MCF 10A (cell line): ENCODE measurements at regions not wholly inside any gene's neighbourhood (a gene's known extent, or its start where the extent isn't known, plus 50 kb on each side); places are given as distances from the start of the nearest gene placed in this dataset.

Experiments
- BruUV-seq: library from RNA; stranded (reverse); fragments of 400-500 nt; replicated peaks from 2 replicates; lab custom pipeline; 2021; lab: Mats Ljungman, UMichigan
- CTCF ChIA-PET: fragments of 300-600 bp; sonication (Branson Sonifier 250); formaldehyde crosslinking; extraction: SDS; loops from one replicate; lab custom pipeline; 2021; ENCODE audit warnings: antibody characterized with exemption, inconsistent platforms; lab: Yijun Ruan, JAX
- POLR2A ChIA-PET: fragments of 300-600, 350-650 bp; sonication (Branson Sonifier 250); formaldehyde crosslinking; extraction: SDS; loops from one replicate; lab custom pipeline; 2020; ENCODE audit warnings: antibody characterized with exemption, inconsistent platforms; lab: Yijun Ruan, JAX
- DNase-seq: peaks from one replicate; pipeline ENCODE4 v3.0.0-alpha.2; 2018; ENCODE audit not compliant: unreplicated experiment
- H3K27ac Mint-ChIP-seq: one replicate; pipeline ENCODE4 v1.8.0; 2022; ENCODE audit warnings: mild to moderate bottlenecking, low read depth, mixed read lengths; ENCODE audit not compliant: unreplicated experiment
- H3K27me3 Mint-ChIP-seq: one replicate; pipeline ENCODE4 v1.8.0; 2022; ENCODE audit warnings: mixed read lengths; ENCODE audit not compliant: insufficient read depth, unreplicated experiment
- H3K36me3 Mint-ChIP-seq: one replicate; pipeline ENCODE4 v1.8.0; 2022; ENCODE audit warnings: mild to moderate bottlenecking, moderate library complexity, mixed read lengths; ENCODE audit not compliant: insufficient read depth, unreplicated experiment
- H3K4me1 Mint-ChIP-seq: one replicate; pipeline ENCODE4 v1.8.0; 2022; ENCODE audit warnings: mixed read lengths; ENCODE audit not compliant: insufficient read depth, unreplicated experiment
- H3K4me3 Mint-ChIP-seq: one replicate; pipeline ENCODE4 v1.8.0; 2022; ENCODE audit warnings: mild to moderate bottlenecking, moderate library complexity, mixed read lengths; ENCODE audit not compliant: unreplicated experiment
- H3K9me3 Mint-ChIP-seq: one replicate; pipeline ENCODE4 v1.8.0; 2022; ENCODE audit warnings: mixed read lengths; ENCODE audit not compliant: unreplicated experiment
- CTCF ChIP-seq: fragments of 200-600 bp; IDR thresholded peaks from one replicate; pipeline ENCODE4 v1.8.0; 2022; ENCODE audit warnings: antibody characterized with exemption, mild to moderate bottlenecking; ENCODE audit not compliant: unreplicated experiment
- intact Hi-C: fragments of 100-400 bp; cut with micrococcal nuclease; formaldehyde crosslinking; loops from 2 replicates; pipeline ENCODE4 v1.14.1; 2022

- Mint-ChIP-seq H3K27me3 (no peaks in the 10 kb centered on the region), H3K4me3 (no peak overlapping the region), H3K36me3 (no peaks in the 10 kb centered on the region), H3K9me3 (no peaks in the 10 kb centered on the region), H3K4me1 (no peaks in the 10 kb centered on the region), H3K27ac (no peak overlapping the region)
- ChIA-PET CTCF (no interaction called here), POLR2A (no interaction called here)
- no TSS peak for BruUV-seq
- no peak for TF ChIP-seq CTCF
- no peak for DNase-seq
- intact Hi-C loops, result no loop called here
These were observed 466.4 kb upstream of the IL12A start for GRCh38 chr3:159522276-159522675.

- intact Hi-C loops, result no loop called here
- no peak for DNase-seq
- Mint-ChIP-seq H3K36me3 (no peaks in the 10 kb centered on the region), H3K9me3 (no peaks in the 10 kb centered on the region), H3K27me3 (peaks cover 11% of the 10 kb centered on the region), H3K4me1 (no peaks in the 10 kb centered on the region), H3K4me3 (no peak overlapping the region), H3K27ac (no peak overlapping the region)
- no peak for TF ChIP-seq CTCF
- ChIA-PET CTCF (no interaction called here), POLR2A (no interaction called here)
- BruUV-seq, result no TSS peak
These were observed 460.3 kb upstream of the IL12A start for GRCh38 chr3:159528251-159528895.

GRCh38 chr3:159532577-159532976 lies 456.1 kb upstream of the IL12A start:
- no peak overlapping the region for H3K4me3 Mint-ChIP-seq
- no peaks in the 10 kb centered on the region for H3K4me1 Mint-ChIP-seq
- intact Hi-C loops, result no loop called here
- POLR2A ChIA-PET, result no interaction called here
- CTCF ChIA-PET, result no interaction called here
- DNase-seq, result no peak
- H3K27me3 Mint-ChIP-seq, result peaks cover 11% of the 10 kb centered on the region
- H3K9me3 Mint-ChIP-seq, result no peaks in the 10 kb centered on the region
- no peak overlapping the region for H3K27ac Mint-ChIP-seq
- no peaks in the 10 kb centered on the region for H3K36me3 Mint-ChIP-seq
- BruUV-seq, result no TSS peak
- TF ChIP-seq CTCF, result no peak

- H3K9me3 Mint-ChIP-seq, result no peaks in the 10 kb centered on the region
- no peak overlapping the region for H3K27ac Mint-ChIP-seq
- BruUV-seq, result no TSS peak
- no peaks in the 10 kb centered on the region for H3K27me3 Mint-ChIP-seq
- TF ChIP-seq CTCF, result no peak
- CTCF ChIA-PET, result interaction anchor here (0.7 to 0.8 kb wide), 2 partner anchors 35 to 624 kb away, joined by 3 read pairs; no protein-coding TSS in a partner anchor
- POLR2A ChIA-PET, result no interaction called here
- DNase-seq, result no peak
- intact Hi-C loops, result no loop called here
- H3K4me1 Mint-ChIP-seq, result no peaks in the 10 kb centered on the region
- no peak overlapping the region for H3K4me3 Mint-ChIP-seq
- H3K36me3 Mint-ChIP-seq, result no peaks in the 10 kb centered on the region
These were observed 454.1 kb upstream of the IL12A start for GRCh38 chr3:159534496-159534895.
